Loucy (cell line): ENCODE measurements at regions not wholly inside any gene's neighbourhood (a gene's known extent, or its start where the extent isn't known, plus 50 kb on each side); places are given as distances from the start of the nearest gene placed in this dataset.

Source experiments
- CTCF ChIP-seq: fragments of 200-600 bp; sonication (generic); conservative IDR thresholded peaks from 2 replicates; pipeline ENCODE4 v1.5.1; 2014; ENCODE audit warnings: mild to moderate bottlenecking, antibody characterized with exemption, low read length
- EZH2phosphoT487 ChIP-seq: fragments of 200-600 bp; IDR thresholded peaks from 2 replicates; pipeline ENCODE4 v1.6.1; 2018; ENCODE audit warnings: antibody characterized with exemption, mild to moderate bottlenecking, moderate library complexity, borderline replicate concordance

- TF ChIP-seq CTCF (no peak), EZH2phosphoT487 (no peak)
Observed at GRCh38 chr10:10600004-10600403, 417.7 kb upstream of the CELF2 start.
